Heart left ventricle (tissue), 16 donors: ENCODE measurements at regions not wholly inside any gene's neighbourhood (a gene's known extent, or its start where the extent isn't known, plus 50 kb on each side); places are given as distances from the start of the nearest gene placed in this dataset.

Experiments used
- ATAC-seq, 4 donors: fragments of 200-7000 bp; cut with Tn5 transposase; one replicate each; pipeline ENCODE4 v1.9.1; 2020 to 2022; ENCODE audit warnings: moderate library complexity in 4 of 4, mild to moderate bottlenecking in 3 of 4, moderate number of reproducible peaks in 1 of 4
- DNase-seq, 5 donors: peaks; one replicate each; pipeline ENCODE4 v3.0.0-alpha.2; 2020
- H3K27ac ChIP-seq, 12 donors: fragments of 200-600 bp; sonication (generic) in 4 of 12; one replicate each; pipeline versions ENCODE4 v1.5.0 to v1.8.0; 2016 to 2022; ENCODE audit warnings: mild to moderate bottlenecking in 2 of 12
- H3K27me3 ChIP-seq, 9 donors: fragments of 200-600 bp; sonication (generic) in 2 of 9; one replicate each; pipeline versions ENCODE4 v1.5.1 to v1.8.0; 2016 to 2022; ENCODE audit warnings: mild to moderate bottlenecking in 3 of 9
- H3K36me3 ChIP-seq, 9 donors: fragments of 200-600 bp; sonication (generic) in 2 of 9; one replicate each; pipeline versions ENCODE4 v1.5.0 to v1.8.0; 2018 to 2022; ENCODE audit warnings: mild to moderate bottlenecking in 2 of 9
- H3K4me1 ChIP-seq, 12 donors: fragments of 200-600 bp; sonication (generic) in 4 of 12; one replicate each; pipeline versions ENCODE4 v1.5.0 to v1.8.0; 2016 to 2022; ENCODE audit warnings: mild to moderate bottlenecking in 3 of 12
- H3K4me3 ChIP-seq, 12 donors: fragments of 200-600 bp; sonication (generic) in 4 of 12; one replicate each; pipeline versions ENCODE4 v1.5.0 to v1.8.0; 2017 to 2022; ENCODE audit warnings: mild to moderate bottlenecking in 9 of 12, moderate library complexity in 4 of 12
- H3K9me3 ChIP-seq, 12 donors: fragments of 200-600 bp; sonication (generic) in 4 of 12; one replicate each; pipeline versions ENCODE4 v1.5.0 to v1.8.0; 2016 to 2022; ENCODE audit warnings: mild to moderate bottlenecking in 1 of 12
- CTCF ChIP-seq, 12 donors: fragments of 200-600 bp; sonication (generic) in 4 of 12; IDR thresholded peaks; one replicate each; pipeline versions ENCODE4 v1.5.0 to v1.8.0; 2018 to 2022; ENCODE audit warnings: antibody characterized with exemption in 12 of 12, mild to moderate bottlenecking in 5 of 12
- POLR2A ChIP-seq, 2 donors: fragments of 450-650 bp; IDR thresholded peaks; one replicate each; pipeline ENCODE4 v1.6.1; 2017; ENCODE audit warnings: antibody characterized with exemption in 2 of 2, mild to moderate bottlenecking in 2 of 2, moderate library complexity in 2 of 2
- WGBS, 4 donors: extraction: QIAGEN DNeasy Blood & Tissue Kit in 2 of 4; methylation state at CpG; one replicate each; pipeline versions ENCODE4 v1.1.5 to v1.1.7; 2013 to 2018; 5-methylcytosine and 5-hydroxymethylcytosine counted together
- intact Hi-C, 10 donors: fragments of 100-400 bp; cut with DNase I; formaldehyde crosslinking; loops; one replicate each; pipeline versions ENCODE4 v1.11.1 to v1.14.2; 2022
- donor health status: ischemic (EF 13 %, LVEDD 7.1; RV severe dilation, severe dysfunction).
- donor health status: healthy with polysubstance abuse.
- donor health status: DM: no; HTN: yes; CAD: no.
- donor health status: DM: no; HTN: no; CAD: no.
- donor health status: ischemic (EF 25% LVEDD 6.9; RV normal size, moderate dysfunction).
- donor health status: ischemic (EF 25% LVEDD 5.7; RV mildly dilated, moderate dysfunction).
- donor health status: healthy.
- donor health status: DM: yes; HTN: yes; CAD: no.
- donor health status: ischemic (EF 35%, LVEDD 5.7; RV mildly dilated, moderate dysfunction).
- donor health status: nonischemic (EF 11% LVEDD 7.7; RV severe dilation, severe dysfunction).
- donor health status: DM: yes; HTN: yes; CAD: no.
- donor health status: PGD.
- donor health status: ischemic (EF 29% LVEDD 5.4; RV normal size, mild dysfunction).
- donor health status: nonischemic (EF 23%, LVEDD 6.1; RV moderate dilation, normal function).

GRCh38 chr9:119773823-119774222, 404.6 kb upstream of the BRINP1 start:
- Histone ChIP-seq H3K4me1 (no peaks in the 10 kb centered on the region), H3K36me3 (no peaks in the 10 kb centered on the region), H3K27ac (no peak overlapping the region), H3K9me3 (no peaks in the 10 kb centered on the region), H3K4me3 (no peak overlapping the region), H3K27me3 (peaks cover 0 to 3% (median 0%) of the 10 kb centered on the region in 9 donors)
- WGBS, 4 donors: 46 to 57% (median 49%) methylated on average over 2 of the region's 2 CpGs
- DNase-seq (no peak), ATAC-seq (no peak)
- intact Hi-C loops: no loop called here
- TF ChIP-seq POLR2A (IDR thresholded peaks at IDR 0.05): no peak
- TF ChIP-seq CTCF (IDR thresholded peaks at IDR 0.05): no peak

GRCh38 chr9:119771341-119771740, 402.1 kb upstream of the BRINP1 start:
- Histone ChIP-seq H3K27me3 (no peaks in the 10 kb centered on the region), H3K4me1 (no peaks in the 10 kb centered on the region), H3K27ac (no peak overlapping the region), H3K36me3 (no peaks in the 10 kb centered on the region), H3K4me3 (no peak overlapping the region), H3K9me3 (no peaks in the 10 kb centered on the region)
- TF ChIP-seq POLR2A (IDR thresholded peaks at IDR 0.05) (no peak), CTCF (IDR thresholded peaks at IDR 0.05) (no peak)
- DNase-seq: no peak
- intact Hi-C loops: no loop called here
- 85 to 97% (median 88%) methylated on average over 1 of the region's 1 CpG for WGBS, 4 donors
- no peak for ATAC-seq

GRCh38 chr9:119768266-119768665, 399.0 kb upstream of the BRINP1 start:
- WGBS, 4 donors: 69 to 79% (median 74%) methylated on average over 3 of the region's 3 CpGs
- no peak for ATAC-seq
- intact Hi-C loops: no loop called here

GRCh38 chr9:119765632-119766175, 396.5 kb upstream of the BRINP1 start:
- no peak for TF ChIP-seq CTCF (IDR thresholded peaks at IDR 0.05)
- no peak for TF ChIP-seq POLR2A (IDR thresholded peaks at IDR 0.05)
- Histone ChIP-seq H3K36me3 (no peaks in the 10 kb centered on the region), H3K9me3 (no peaks in the 10 kb centered on the region), H3K4me1 (no peaks in the 10 kb centered on the region), H3K27ac (no peak overlapping the region), H3K27me3 (no peaks in the 10 kb centered on the region), H3K4me3 (no peak overlapping the region)
- DNase-seq (no peak), ATAC-seq (no peak)
- WGBS, 4 donors: 67 to 73% (median 69%) methylated on average over 2 of the region's 2 CpGs
- intact Hi-C loops: no loop called here

More at GRCh38 chr9:119768266-119768665, 399.0 kb upstream of the BRINP1 start:
- Histone ChIP-seq H3K4me3 (no peak overlapping the region), H3K36me3 (no peaks in the 10 kb centered on the region), H3K27ac (no peak overlapping the region), H3K4me1 (no peaks in the 10 kb centered on the region), H3K9me3 (no peaks in the 10 kb centered on the region), H3K27me3 (no peaks in the 10 kb centered on the region)
- DNase-seq: no peak
- TF ChIP-seq CTCF (IDR thresholded peaks at IDR 0.05) (no peak), POLR2A (IDR thresholded peaks at IDR 0.05) (no peak)
